ENCODE measurements at regions not wholly inside any gene's neighbourhood (a gene's known extent, or its start where the extent isn't known, plus 50 kb on each side); places are given as distances from the start of the nearest gene placed in this dataset.

DNA sequence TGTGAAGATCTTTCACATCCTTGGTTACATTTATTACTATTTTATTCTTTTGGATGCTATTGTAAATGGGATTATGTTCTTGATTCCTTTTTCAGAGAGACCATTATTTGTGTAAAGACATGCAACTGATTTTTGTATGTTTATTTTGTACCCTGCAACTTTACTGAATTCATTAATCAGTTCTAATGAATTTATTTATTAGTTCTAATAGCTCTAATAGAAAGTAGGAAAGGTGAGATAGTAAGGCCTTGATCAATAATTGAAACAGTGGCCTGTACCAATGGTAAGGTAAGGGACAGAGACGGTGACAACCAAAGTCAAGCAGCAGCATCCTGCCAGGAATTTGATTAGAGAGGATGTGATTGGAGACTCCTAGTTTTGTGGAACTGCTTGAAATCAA lies 224.1 kb downstream of the PHLDA1 start:
- H2AFZ ChIP-seq (ENCODE audit: low read depth, low read length): no peak overlapping the region
- H4K20me1 ChIP-seq (replicated peaks; ENCODE audit: control insufficient read depth, insufficient read depth, low read length): no peaks in the 10 kb centered on the region
- no peak overlapping the region for H3K27ac ChIP-seq (ENCODE audit: extremely low read depth, low read depth, low read length)
- ChIA-PET CTCF (ENCODE audit: low intra/inter-chr PET ratio) (no interaction called here), POLR2A (no interaction called here)
- no peak for FAIRE-seq
- no peaks in the 10 kb centered on the region for H3K36me3 ChIP-seq (ENCODE audit: control insufficient read depth, insufficient read depth, low read length)
- DNase-seq (ENCODE audit: extremely low read depth in 1 of 4, low spot score in 3 of 4): no peak
- H3K4me3 ChIP-seq: no peak overlapping the region
- TF ChIP-seq, protein P1, sequence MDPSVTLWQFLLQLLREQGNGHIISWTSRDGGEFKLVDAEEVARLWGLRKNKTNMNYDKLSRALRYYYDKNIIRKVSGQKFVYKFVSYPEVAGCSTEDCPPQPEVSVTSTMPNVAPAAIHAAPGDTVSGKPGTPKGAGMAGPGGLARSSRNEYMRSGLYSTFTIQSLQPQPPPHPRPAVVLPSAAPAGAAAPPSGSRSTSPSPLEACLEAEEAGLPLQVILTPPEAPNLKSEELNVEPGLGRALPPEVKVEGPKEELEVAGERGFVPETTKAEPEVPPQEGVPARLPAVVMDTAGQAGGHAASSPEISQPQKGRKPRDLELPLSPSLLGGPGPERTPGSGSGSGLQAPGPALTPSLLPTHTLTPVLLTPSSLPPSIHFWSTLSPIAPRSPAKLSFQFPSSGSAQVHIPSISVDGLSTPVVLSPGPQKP (CRISPR knock-in tag; IDR thresholded peaks at IDR 0.05): no peak
- TF ChIP-seq DACH1 (IDR thresholded peaks at IDR 0.05; ENCODE audit: partially characterized antibody) (peak; percentile 90), SMAD4 (CRISPR knock-in tag; conservative IDR thresholded peaks at IDR 0.05) (no peak), MIER1 (IDR thresholded peaks at IDR 0.05; ENCODE audit: low read depth) (no peak)
- TF ChIP-seq, protein P2, sequence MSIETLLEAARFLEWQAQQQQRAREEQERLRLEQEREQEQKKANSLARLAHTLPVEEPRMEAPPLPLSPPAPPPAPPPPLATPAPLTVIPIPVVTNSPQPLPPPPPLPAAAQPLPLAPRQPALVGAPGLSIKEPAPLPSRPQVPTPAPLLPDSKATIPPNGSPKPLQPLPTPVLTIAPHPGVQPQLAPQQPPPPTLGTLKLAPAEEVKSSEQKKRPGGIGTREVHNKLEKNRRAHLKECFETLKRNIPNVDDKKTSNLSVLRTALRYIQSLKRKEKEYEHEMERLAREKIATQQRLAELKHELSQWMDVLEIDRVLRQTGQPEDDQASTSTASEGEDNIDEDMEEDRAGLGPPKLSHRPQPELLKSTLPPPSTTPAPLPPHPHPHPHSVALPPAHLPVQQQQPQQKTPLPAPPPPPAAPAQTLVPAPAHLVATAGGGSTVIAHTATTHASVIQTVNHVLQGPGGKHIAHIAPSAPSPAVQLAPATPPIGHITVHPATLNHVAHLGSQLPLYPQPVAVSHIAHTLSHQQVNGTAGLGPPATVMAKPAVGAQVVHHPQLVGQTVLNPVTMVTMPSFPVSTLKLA (conservative IDR thresholded peaks at IDR 0.05): no peak
- 0 out of 5 replicates have a peak, but pooled peaks cover 0 to 4% of the 10 kb centered on the region in 2 experiments for H3K27me3 ChIP-seq (ENCODE audit: control insufficient read depth in 2 of 2, insufficient read depth in 2 of 2, low read length in 2 of 2)
- no peak for ATAC-seq
- no peaks in the 10 kb centered on the region for H3K4me1 ChIP-seq (replicated peaks in 1 of 2; ENCODE audit: control insufficient read depth in 2 of 2, insufficient read depth in 2 of 2, low read length in 2 of 2)
- in situ Hi-C loops (cut with MboI): no loop called here
- intact Hi-C loops (cut with micrococcal nuclease): no loop called here
- no peak overlapping the region for H3K9ac ChIP-seq (ENCODE audit: insufficient read depth in 1 of 2, low read depth in 2 of 2, low read length in 2 of 2)
- no peaks in the 10 kb centered on the region for H3K9me1 ChIP-seq (ENCODE audit: control insufficient read depth, insufficient read depth, low read length)
- H3K4me2 ChIP-seq (ENCODE audit: insufficient read depth, low read length): no peak overlapping the region
- no peaks in the 10 kb centered on the region for H3K9me3 ChIP-seq (replicated peaks; ENCODE audit: control insufficient read depth, insufficient read depth, low read depth, low read length)
- no peaks in the 10 kb centered on the region for H3K79me2 ChIP-seq (ENCODE audit: control insufficient read depth, insufficient read depth, low read length)
- BruUV-seq (replicated peaks): no TSS peak
- 22% methylated on average over 1 of the region's 1 CpG for WGBS (ENCODE audit: insufficient coverage, low coverage, missing lambda C conversion rate)
